ENCODE measurements at regions not wholly inside any gene's neighbourhood (a gene's known extent, or its start where the extent isn't known, plus 50 kb on each side); places are given as distances from the start of the nearest gene placed in this dataset.

DNA sequence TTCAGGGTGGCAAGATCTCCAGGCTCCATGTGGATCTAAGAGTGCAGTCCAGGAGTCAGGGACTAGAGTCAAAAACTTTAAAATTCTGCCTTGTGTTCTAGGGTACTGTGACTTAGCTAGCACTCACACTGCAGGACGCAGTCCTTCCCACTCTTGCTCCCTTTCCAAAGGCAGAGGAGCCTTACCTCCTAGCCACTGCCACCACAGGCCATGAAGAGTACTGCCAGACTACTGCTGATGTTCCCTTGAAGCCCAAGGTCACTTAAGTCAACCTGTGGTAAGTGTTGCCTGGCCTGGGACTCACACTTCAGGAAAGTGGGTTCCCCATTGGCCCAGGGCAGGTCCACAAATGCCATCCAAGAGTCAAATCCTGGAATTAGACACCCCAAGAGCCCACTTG lies 632.2 kb downstream of the PCDH19 start:
- Mint-ChIP-seq H3K9me3 (peaks cover 6% of the 10 kb centered on the region), H3K27me3 (no peaks in the 10 kb centered on the region), H3K4me1 (ENCODE audit: unreplicated experiment) (no peaks in the 10 kb centered on the region), H3K36me3 (no peaks in the 10 kb centered on the region), H3K4me3 (no peak overlapping the region), H3K27ac (no peak overlapping the region)
- TF ChIP-seq, protein P1, sequence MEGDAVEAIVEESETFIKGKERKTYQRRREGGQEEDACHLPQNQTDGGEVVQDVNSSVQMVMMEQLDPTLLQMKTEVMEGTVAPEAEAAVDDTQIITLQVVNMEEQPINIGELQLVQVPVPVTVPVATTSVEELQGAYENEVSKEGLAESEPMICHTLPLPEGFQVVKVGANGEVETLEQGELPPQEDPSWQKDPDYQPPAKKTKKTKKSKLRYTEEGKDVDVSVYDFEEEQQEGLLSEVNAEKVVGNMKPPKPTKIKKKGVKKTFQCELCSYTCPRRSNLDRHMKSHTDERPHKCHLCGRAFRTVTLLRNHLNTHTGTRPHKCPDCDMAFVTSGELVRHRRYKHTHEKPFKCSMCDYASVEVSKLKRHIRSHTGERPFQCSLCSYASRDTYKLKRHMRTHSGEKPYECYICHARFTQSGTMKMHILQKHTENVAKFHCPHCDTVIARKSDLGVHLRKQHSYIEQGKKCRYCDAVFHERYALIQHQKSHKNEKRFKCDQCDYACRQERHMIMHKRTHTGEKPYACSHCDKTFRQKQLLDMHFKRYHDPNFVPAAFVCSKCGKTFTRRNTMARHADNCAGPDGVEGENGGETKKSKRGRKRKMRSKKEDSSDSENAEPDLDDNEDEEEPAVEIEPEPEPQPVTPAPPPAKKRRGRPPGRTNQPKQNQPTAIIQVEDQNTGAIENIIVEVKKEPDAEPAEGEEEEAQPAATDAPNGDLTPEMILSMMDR (conservative IDR thresholded peaks at IDR 0.05): no peak
- no peak for DNase-seq (ENCODE audit: extremely low spot score, unreplicated experiment)

DNA sequence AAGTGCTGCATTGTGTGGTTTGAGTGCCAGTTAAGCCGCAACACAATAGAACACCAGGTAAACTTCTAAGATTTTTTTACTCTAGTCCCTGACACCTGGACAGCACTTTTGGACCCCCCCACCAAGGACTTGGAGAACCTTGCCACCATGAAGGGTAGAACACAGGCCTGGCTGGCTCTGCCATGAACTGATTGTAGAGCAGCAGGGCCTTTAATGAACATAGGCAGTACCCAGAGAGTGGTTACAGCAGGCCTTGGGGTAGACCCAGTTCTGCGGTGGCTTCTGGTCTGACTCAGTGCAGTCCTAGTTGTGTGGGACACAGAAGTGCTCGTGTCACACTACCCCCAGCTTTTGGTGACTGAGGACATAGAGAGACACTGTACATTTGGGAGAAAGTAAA lies 648.3 kb downstream of the PCDH19 start:
- no peak overlapping the region for H3K27ac Mint-ChIP-seq
- no peak overlapping the region for H3K4me3 Mint-ChIP-seq
- H3K9me3 Mint-ChIP-seq: peaks cover 6% of the 10 kb centered on the region
- TF ChIP-seq, protein P1 (conservative IDR thresholded peaks at IDR 0.05): no peak
- no peaks in the 10 kb centered on the region for H3K27me3 Mint-ChIP-seq
- H3K4me1 Mint-ChIP-seq (ENCODE audit: unreplicated experiment): no peaks in the 10 kb centered on the region
- no peaks in the 10 kb centered on the region for H3K36me3 Mint-ChIP-seq
- no peak for DNase-seq (ENCODE audit: extremely low spot score, unreplicated experiment)

DNA sequence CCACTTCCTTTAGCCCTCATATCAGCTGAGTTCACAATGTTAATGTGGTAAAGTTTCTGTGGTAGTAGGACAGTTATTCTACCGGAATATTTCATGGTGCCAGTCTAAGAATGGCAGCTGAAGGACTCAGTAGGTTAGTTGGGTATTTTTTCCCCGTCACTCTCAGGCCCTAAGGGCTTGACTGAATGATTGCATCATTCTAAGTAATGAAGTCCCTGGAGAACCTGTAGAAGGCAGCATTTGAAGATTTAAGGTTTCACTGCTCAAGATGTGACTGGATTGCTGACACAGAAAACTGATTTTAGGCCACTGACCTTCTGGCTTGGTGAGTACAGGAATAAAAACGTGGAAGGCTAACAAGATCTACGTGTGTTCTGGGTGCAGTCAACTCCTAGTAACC lies 657.3 kb downstream of the PCDH19 start:
- Mint-ChIP-seq H3K27me3 (no peaks in the 10 kb centered on the region), H3K4me1 (ENCODE audit: unreplicated experiment) (no peaks in the 10 kb centered on the region), H3K4me3 (no peak overlapping the region), H3K27ac (no peak overlapping the region), H3K36me3 (no peaks in the 10 kb centered on the region), H3K9me3 (no peaks in the 10 kb centered on the region)
- no peak for DNase-seq (ENCODE audit: extremely low spot score, unreplicated experiment)
- TF ChIP-seq, protein P1 (conservative IDR thresholded peaks at IDR 0.05): no peak

DNA sequence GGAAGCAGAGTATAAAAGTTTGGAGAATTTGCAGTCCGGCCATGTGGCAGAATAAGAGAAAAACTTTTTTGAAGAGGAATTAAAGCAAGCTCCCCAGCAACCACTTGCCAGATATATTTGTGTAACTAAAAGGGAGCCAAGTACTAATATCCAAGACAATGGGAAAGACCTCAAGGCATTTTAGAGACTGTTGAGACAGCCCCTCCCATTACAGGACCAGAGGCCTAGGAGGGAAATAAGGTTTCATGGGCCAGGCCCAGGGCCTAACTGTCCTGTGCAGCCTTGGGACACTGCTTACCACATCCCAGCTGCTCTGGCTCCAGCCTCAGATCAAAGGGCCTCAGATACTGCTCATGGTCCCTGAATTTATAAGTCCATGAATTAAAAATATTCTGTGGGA lies 659.4 kb downstream of the PCDH19 start:
- TF ChIP-seq, protein P1 (conservative IDR thresholded peaks at IDR 0.05): no peak
- no peaks in the 10 kb centered on the region for H3K36me3 Mint-ChIP-seq
- no peaks in the 10 kb centered on the region for H3K4me1 Mint-ChIP-seq (ENCODE audit: unreplicated experiment)
- DNase-seq (ENCODE audit: extremely low spot score, unreplicated experiment): no peak
- H3K4me3 Mint-ChIP-seq: no peak overlapping the region
- no peaks in the 10 kb centered on the region for H3K27me3 Mint-ChIP-seq
- H3K9me3 Mint-ChIP-seq: no peaks in the 10 kb centered on the region
- no peak overlapping the region for H3K27ac Mint-ChIP-seq

DNA sequence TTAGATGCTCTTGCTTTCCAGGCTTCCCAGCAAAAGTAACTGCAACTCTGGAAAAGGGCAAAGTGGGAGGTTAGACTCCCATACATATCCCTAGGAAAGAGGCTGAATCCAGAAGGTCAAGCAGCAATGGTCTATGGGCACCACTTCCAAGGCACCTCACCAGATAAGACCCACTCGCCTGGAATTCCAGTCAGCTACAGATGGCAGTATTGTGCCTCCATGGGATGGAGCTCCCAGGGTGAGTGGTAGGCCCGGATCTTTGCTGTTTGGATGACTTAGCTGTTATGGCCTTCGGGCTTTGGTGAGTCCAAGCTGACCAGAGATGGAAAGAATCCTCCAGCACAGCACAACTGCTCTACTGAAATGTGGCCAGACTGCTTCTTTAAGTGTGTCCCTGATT lies 688.0 kb downstream of the PCDH19 start:
- Mint-ChIP-seq H3K27ac (no peak overlapping the region), H3K27me3 (no peaks in the 10 kb centered on the region), H3K4me1 (ENCODE audit: unreplicated experiment) (no peaks in the 10 kb centered on the region), H3K4me3 (no peak overlapping the region), H3K9me3 (no peaks in the 10 kb centered on the region), H3K36me3 (no peaks in the 10 kb centered on the region)
- TF ChIP-seq, protein P1 (conservative IDR thresholded peaks at IDR 0.05): no peak
- DNase-seq (ENCODE audit: extremely low spot score, unreplicated experiment): no peak

DNA sequence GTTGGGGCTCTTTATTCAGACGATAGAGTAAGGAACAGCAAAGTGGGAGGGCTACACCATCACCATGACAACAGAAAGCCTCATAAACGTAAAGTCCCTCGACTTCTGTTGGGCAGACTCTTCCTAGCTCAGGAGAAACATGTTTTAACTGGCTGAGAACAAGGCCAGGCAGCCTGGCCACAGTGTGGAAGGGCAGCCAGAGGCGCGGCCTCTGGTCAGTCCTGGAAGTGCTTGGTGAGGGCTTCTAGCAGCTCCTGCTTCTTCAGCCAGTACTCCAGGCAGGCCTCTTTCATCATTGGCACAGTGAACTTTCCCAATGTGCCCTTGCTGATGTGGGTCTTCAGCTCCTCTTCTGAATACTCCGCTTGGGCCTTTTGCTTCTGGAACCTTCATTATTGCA lies 690.9 kb downstream of the PCDH19 start:
- no peaks in the 10 kb centered on the region for H3K9me3 Mint-ChIP-seq
- H3K4me3 Mint-ChIP-seq: no peak overlapping the region
- no peak for DNase-seq (ENCODE audit: extremely low spot score, unreplicated experiment)
- H3K27ac Mint-ChIP-seq: no peak overlapping the region
- no peaks in the 10 kb centered on the region for H3K36me3 Mint-ChIP-seq
- no peaks in the 10 kb centered on the region for H3K4me1 Mint-ChIP-seq (ENCODE audit: unreplicated experiment)
- no peaks in the 10 kb centered on the region for H3K27me3 Mint-ChIP-seq
- TF ChIP-seq, protein P1 (conservative IDR thresholded peaks at IDR 0.05): no peak
